NCI-H345 treated with DMSO at 0.1 percent for 48 hours (cell line): ENCODE measurements at regions not wholly inside any gene's neighbourhood (a gene's known extent, or its start where the extent isn't known, plus 50 kb on each side); places are given as distances from the start of the nearest gene placed in this dataset.
"Not testable (repeated sequence)": the region's sequence is repeated elsewhere in the genome, so short reads cannot be mapped to it uniquely, and the experiment has no call there.

Source experiments
- DNase-seq: peaks from one replicate; lab custom pipeline; 2025; ENCODE audit not compliant: unreplicated experiment; lab: John Stamatoyannopoulos, UW

GRCh38 chr2:145914716-145915115 is 1394.8 kb upstream of the ZEB2 start:
- no peak for DNase-seq

GRCh38 chr2:145910416-145910815 is 1390.5 kb upstream of the ZEB2 start:
- no peak for DNase-seq

- DNase-seq: no peak
These were observed 1389.8 kb upstream of the ZEB2 start for GRCh38 chr2:145909766-145910165.

DNA sequence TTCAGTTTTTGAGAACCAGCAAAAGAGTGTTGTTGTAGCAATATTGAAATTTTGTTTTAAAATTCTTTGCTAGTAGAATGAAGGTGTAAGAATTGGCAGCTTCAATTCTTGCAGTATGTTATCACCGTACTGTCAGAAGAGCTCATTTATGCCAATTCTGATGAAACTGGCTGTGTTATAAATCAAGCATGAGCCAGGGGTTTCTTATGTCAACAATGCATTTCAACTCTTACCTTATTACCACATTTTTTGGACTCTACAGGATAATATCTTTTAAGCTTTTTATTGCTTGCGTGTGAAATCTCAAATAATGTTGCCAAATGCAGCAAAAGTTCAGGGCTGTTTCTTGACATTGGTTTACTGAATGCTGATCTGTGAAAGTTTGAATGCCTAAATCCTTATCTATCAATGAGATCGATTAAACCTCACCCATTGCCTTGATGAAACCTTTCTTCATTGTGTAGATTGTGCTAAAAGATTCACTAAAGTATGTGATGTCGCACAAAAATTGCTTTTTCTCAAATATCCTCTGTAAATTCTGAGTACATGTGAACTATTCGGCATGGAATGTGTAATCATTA is 1389.3 kb upstream of the ZEB2 start:
- no peak for DNase-seq

- DNase-seq: no peak
These were observed 1386.4 kb upstream of the ZEB2 start for GRCh38 chr2:145906354-145906753.

DNA sequence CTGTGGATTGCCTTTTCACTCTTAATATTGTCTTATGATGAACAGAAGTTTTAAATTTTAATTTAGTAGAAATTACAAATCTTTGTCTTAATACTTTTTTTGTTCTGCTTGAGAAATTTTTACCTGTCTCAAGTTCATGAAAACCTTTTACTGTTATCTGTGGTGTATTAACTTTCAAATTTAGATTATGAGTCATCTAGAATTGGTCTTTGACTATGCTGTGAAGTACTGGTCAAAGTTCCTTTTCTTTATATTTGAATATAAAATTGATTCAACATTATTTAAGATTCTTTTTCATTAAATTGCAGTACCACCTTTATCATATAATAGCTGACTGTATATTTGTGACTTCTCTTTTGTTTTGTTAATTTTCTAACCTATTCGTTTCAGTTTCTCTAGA is 1385.5 kb upstream of the ZEB2 start:
- DNase-seq: no peak

- no peak for DNase-seq
These were observed 1377.2 kb upstream of the ZEB2 start for GRCh38 chr2:145897151-145897550.

DNA sequence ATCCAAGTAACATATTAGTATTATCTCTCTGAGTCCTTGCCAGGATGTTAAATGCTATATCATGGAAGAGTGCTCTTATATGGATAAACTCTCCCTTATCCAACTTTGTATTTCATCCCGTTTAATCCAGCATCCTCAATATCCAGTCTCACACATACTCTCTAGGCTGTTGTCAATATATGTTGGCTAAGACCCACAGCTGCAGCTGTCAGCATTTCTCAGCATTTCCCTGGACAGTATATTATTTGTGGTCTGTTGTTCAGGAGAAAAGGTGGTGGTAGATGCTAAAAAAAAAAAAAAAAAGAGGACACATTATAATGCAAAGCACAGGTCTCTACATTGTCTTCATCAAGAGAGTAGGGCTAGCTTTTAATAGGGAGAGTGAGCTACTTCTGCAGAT is 1368.0 kb upstream of the ZEB2 start:
- DNase-seq: no peak

DNA sequence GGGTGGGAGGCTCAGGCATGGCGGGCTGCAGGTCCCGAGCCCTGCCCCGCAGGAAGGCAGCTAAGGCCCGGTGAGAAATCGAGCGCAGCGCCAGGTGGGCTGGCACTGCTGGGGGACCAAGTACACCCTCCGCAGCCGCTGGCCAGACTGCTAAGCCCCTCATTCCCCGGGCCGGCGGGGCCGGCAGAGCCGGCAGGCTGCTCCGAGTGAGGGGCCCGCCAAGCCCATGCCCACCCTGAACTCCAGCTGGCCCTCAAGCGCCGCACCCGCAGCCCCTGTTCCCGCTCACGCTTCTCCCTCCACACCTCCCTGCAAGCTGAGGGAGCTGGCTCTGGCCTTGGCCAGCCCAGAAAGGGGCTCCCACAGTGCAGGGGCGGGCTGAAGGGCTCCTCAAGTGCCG is 1361.1 kb upstream of the ZEB2 start:
- DNase-seq: not testable (repeated sequence)

GRCh38 chr2:145875016-145875415 is 1355.1 kb upstream of the ZEB2 start:
- DNase-seq: no peak

DNA sequence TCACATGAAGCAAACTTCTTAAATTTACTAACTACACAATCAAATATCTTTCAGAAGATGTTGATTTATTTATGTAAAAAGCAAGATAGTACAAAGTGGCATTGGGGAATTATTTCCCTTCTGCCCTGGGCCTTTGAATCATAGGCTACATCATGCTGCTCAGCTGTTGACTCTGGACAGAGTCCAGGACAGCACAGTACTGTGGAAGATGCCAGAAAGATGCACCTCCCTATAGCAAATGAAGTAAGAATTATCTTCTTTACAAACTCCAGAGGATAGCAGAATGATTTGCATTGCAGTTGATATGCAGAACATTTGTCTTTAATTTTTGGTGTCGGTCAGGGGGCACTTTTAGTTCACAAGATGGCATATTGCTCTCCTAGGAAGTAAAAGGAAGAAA is 1354.5 kb upstream of the ZEB2 start:
- DNase-seq: no peak

DNA sequence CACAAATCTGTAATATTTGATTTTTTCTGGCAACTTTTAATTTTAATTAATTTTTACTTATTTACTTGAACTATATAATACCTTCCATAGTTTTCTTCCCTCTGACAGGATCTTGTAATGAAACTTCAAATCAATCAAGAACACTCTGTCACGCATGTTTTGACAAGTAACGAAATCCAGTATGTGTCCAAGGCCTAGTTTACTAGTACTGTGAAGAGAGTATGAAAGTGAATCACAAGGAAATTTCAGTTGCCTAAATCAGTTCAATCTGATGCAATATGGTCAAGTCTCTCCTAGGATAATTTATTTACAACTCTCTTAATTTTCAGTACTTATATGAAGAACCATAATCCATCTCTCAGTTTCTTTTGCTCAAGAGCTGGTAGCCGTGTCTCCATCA is 1344.6 kb upstream of the ZEB2 start:
- no peak for DNase-seq

- DNase-seq: no peak
These were observed 1342.0 kb upstream of the ZEB2 start for GRCh38 chr2:145861940-145862339.

- no peak for DNase-seq
These were observed 1340.2 kb upstream of the ZEB2 start for GRCh38 chr2:145860083-145860482.

DNA sequence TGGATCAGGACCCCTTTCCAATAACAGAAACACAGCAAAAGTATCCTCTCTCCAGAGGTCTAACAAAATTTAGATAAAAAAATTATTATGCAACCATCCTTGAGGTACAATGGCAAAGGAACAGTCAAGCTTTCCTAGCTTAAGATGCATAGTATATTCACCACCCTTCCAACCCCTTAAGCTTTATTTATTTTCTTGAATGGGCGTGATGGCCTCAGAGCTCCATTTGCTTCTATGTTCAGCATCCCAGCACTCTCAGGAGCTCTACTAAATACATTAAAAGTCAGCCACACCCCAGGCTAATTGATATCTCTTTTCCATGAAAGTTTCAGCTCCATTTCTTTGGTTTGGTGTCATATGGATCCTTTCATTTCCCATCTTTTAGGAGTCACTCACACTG is 1335.2 kb upstream of the ZEB2 start:
- no peak for DNase-seq

- no peak for DNase-seq
These were observed 1334.3 kb upstream of the ZEB2 start for GRCh38 chr2:145854039-145854755.

- no peak for DNase-seq
These were observed 1331.8 kb upstream of the ZEB2 start for GRCh38 chr2:145851730-145852129.

- DNase-seq: no peak
These were observed 1329.5 kb upstream of the ZEB2 start for GRCh38 chr2:145849466-145849865.

- no peak for DNase-seq
These were observed 1327.1 kb upstream of the ZEB2 start for GRCh38 chr2:145846982-145847381.

GRCh38 chr2:145845923-145846322 is 1326.0 kb upstream of the ZEB2 start:
- no peak for DNase-seq

DNA sequence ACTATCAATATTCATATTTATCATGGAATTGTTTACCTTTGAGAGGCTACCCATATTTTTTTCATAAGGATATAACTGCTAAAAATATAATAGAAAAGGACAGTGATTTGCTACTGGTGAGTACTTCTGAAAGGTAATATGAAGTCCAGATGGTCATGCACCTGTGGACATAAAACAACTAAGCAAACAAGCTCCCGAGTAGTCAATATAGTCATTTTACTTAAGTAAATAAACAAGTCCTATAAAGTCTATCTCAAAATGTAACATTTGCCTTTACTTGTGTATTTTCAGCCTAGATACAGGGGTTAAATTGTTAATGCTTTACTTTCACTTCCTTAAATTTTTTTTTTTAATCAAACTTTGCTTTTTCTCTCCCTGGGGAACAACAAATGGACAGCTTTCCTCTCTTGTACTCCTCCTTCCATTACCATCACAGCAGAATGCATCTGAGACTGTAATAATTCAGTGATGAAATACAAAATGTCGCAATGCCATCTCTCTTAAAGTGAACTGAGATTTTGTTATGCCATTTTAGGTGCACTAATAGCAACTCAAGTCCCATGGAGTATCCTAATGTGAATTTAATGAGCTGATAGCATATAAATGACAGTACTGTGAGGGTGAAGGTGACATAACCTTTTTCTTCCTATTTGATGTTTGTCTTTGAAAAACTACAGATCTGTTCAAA is 1325.4 kb upstream of the ZEB2 start:
- peak; percentile 29 for DNase-seq

- DNase-seq: no peak
These were observed 1322.1 kb upstream of the ZEB2 start for GRCh38 chr2:145841973-145842372.
